Naive thymus-derived CD4-positive, alpha-beta T cell (primary cell): ENCODE measurements at regions not wholly inside any gene's neighbourhood (a gene's known extent, or its start where the extent isn't known, plus 50 kb on each side); places are given as distances from the start of the nearest gene placed in this dataset.

ENCODE experiments used
- ATAC-seq: fragments of 150-1000 bp; cut with Tn5 transposase; 2 replicates; pipeline ENCODE4 v1.10.0; 2021; ENCODE audit warnings: mild to moderate bottlenecking, moderate library complexity
- CTCF ChIA-PET: fragments of 350-600 bp; sonication (Branson Sonifier 250); formaldehyde crosslinking; loops from one replicate; lab custom pipeline; 2021; ENCODE audit warnings: antibody characterized with exemption; lab: Charles Lee
- POLR2A ChIA-PET: fragments of 350-600 bp; sonication (Branson Sonifier 250); formaldehyde crosslinking; loops from one replicate; lab custom pipeline; 2021; ENCODE audit warnings: antibody characterized with exemption, inconsistent platforms; lab: Charles Lee
- DNase-seq, 9 donors: peaks; one replicate each; pipeline versions ENCODE4 v3.0.0 to v3.0.0-alpha.2; 2020 to 2022; ENCODE audit warnings: mixed read lengths in 1 of 9
- H3K27ac ChIP-seq: one replicate; pipeline ENCODE4 v1.7.0; 2013; ENCODE audit warnings: mild to moderate bottlenecking, low read depth, low read length, moderate library complexity
- H3K27me3 ChIP-seq, 2 donors: one replicate each; pipeline ENCODE4 v1.7.0; 2013; ENCODE audit warnings: low read length in 2 of 2, mild to moderate bottlenecking in 2 of 2, moderate library complexity in 2 of 2; ENCODE audit not compliant: control insufficient read depth in 2 of 2, insufficient read depth in 2 of 2
- H3K36me3 ChIP-seq, 3 experiments: 1 replicate in 2 of 3; 2 replicates in 1 of 3; pipeline ENCODE4 v1.7.0; 2013; ENCODE audit warnings: low read length in 3 of 3, mild to moderate bottlenecking in 3 of 3, moderate library complexity in 1 of 3; ENCODE audit not compliant: insufficient read depth in 3 of 3, control insufficient read depth in 2 of 3
- H3K4me1 ChIP-seq, 2 donors: one replicate each; pipeline ENCODE4 v1.7.0; 2013; ENCODE audit warnings: low read length in 2 of 2, mild to moderate bottlenecking in 2 of 2, moderate library complexity in 1 of 2; ENCODE audit not compliant: control insufficient read depth in 2 of 2, insufficient read depth in 2 of 2
- H3K4me3 ChIP-seq: 2 replicates; pipeline ENCODE4 v1.7.0; 2013; ENCODE audit warnings: mild to moderate bottlenecking, low read length
- H3K9me3 ChIP-seq, 3 experiments: 1 replicate in 2 of 3; 2 replicates in 1 of 3; pipeline ENCODE4 v1.7.0; 2013; ENCODE audit warnings: low read length in 3 of 3; ENCODE audit not compliant: control insufficient read depth in 2 of 3
- H3K27ac Mint-ChIP-seq, 9 donors: one replicate each; pipeline ENCODE4 v1.8.0; 2020 to 2022; ENCODE audit warnings: mixed read lengths in 9 of 9, mild to moderate bottlenecking in 8 of 9, moderate library complexity in 5 of 9, inconsistent platforms in 2 of 9
- H3K27me3 Mint-ChIP-seq, 5 donors: one replicate each; pipeline ENCODE4 v1.8.0; 2021 to 2022; ENCODE audit warnings: mixed read lengths in 5 of 5, mild to moderate bottlenecking in 1 of 5
- H3K36me3 Mint-ChIP-seq, 5 donors: one replicate each; pipeline ENCODE4 v1.8.0; 2020 to 2022; ENCODE audit warnings: mixed read lengths in 5 of 5, mild to moderate bottlenecking in 3 of 5, inconsistent platforms in 1 of 5
- H3K4me1 Mint-ChIP-seq, 7 donors: one replicate each; pipeline ENCODE4 v1.8.0; 2020 to 2022; ENCODE audit warnings: mixed read lengths in 7 of 7, mild to moderate bottlenecking in 3 of 7, inconsistent platforms in 1 of 7
- H3K4me3 Mint-ChIP-seq, 10 donors: one replicate each; pipeline ENCODE4 v1.8.0; 2020 to 2022; ENCODE audit warnings: mild to moderate bottlenecking in 10 of 10, mixed read lengths in 10 of 10, moderate library complexity in 6 of 10, inconsistent platforms in 2 of 10
- H3K9me3 Mint-ChIP-seq, 11 donors: one replicate each; pipeline ENCODE4 v1.8.0; 2020 to 2022; ENCODE audit warnings: mixed read lengths in 11 of 11, mild to moderate bottlenecking in 4 of 11, inconsistent platforms in 1 of 11, moderate library complexity in 1 of 11
- intact Hi-C, 2 donors: fragments of 100-400 bp; cut with micrococcal nuclease; formaldehyde crosslinking; loops; one replicate each; pipeline ENCODE4 v1.15.1; 2023

- H3K4me1 Mint-ChIP-seq: no peaks in the 10 kb centered on the region
- POLR2A ChIA-PET: no interaction called here
- H3K4me3 Mint-ChIP-seq: no peak overlapping the region
- DNase-seq (no peak), ATAC-seq (no peak)
- peaks cover 0 to 2% (median 0%) of the 10 kb centered on the region in 11 donors for H3K9me3 Mint-ChIP-seq
- CTCF ChIA-PET: no interaction called here
- Histone ChIP-seq H3K36me3 (no peaks in the 10 kb centered on the region), H3K4me3 (no peak overlapping the region), H3K9me3 (no peaks in the 10 kb centered on the region), H3K27me3 (no peaks in the 10 kb centered on the region), H3K27ac (no peak overlapping the region), H3K4me1 (no peaks in the 10 kb centered on the region)
- H3K27ac Mint-ChIP-seq: no peak overlapping the region
- H3K27me3 Mint-ChIP-seq: peaks cover 0 to 11% (median 0%) of the 10 kb centered on the region in 5 donors
- no peaks in the 10 kb centered on the region for H3K36me3 Mint-ChIP-seq
- intact Hi-C loops: no loop called here
Observed at GRCh38 chr6:145329257-145329656, 406.1 kb downstream of the EPM2A start.

- no peak overlapping the region for H3K4me3 Mint-ChIP-seq
- H3K36me3 Mint-ChIP-seq: no peaks in the 10 kb centered on the region
- intact Hi-C loops: no loop called here
- CTCF ChIA-PET: no interaction called here
- DNase-seq (no peak), ATAC-seq (no peak)
- no peak overlapping the region for H3K27ac Mint-ChIP-seq
- no peaks in the 10 kb centered on the region for H3K36me3 ChIP-seq
- no peaks in the 10 kb centered on the region for H3K4me1 Mint-ChIP-seq
- no peaks in the 10 kb centered on the region for H3K4me1 ChIP-seq
- no peak overlapping the region for H3K4me3 ChIP-seq
- H3K27me3 Mint-ChIP-seq: peaks cover 0 to 11% (median 0%) of the 10 kb centered on the region in 5 donors
- no peak overlapping the region for H3K27ac ChIP-seq
- no peaks in the 10 kb centered on the region for H3K27me3 ChIP-seq
- POLR2A ChIA-PET: interaction anchor here (0.8 kb wide), 1 partner anchor 1906 kb away, joined by 3 read pairs; no protein-coding TSS in a partner anchor
- peaks cover 0 to 2% (median 0%) of the 10 kb centered on the region in 11 donors for H3K9me3 Mint-ChIP-seq
- H3K9me3 ChIP-seq: no peaks in the 10 kb centered on the region
Observed at GRCh38 chr6:145331066-145331465, 404.3 kb downstream of the EPM2A start.

DNA sequence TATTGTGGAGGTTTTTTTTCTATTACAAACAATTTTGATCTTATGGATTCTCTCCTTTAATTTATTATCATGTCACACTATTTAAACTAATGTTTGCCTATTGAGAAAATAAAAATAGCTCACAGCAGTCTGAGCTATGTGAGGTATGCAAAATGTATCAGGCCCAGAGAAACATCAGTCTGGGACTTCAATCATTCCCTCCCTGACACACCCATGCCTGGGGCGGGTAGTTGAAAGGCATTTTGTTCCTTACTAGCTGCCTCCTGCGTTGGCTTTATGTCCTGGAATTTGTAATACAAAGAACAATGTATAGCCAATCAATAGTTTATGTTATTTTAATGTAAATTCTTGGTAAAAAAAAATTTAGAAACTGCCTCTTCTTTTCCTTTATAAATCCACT lies 403.3 kb downstream of the EPM2A start:
- ATAC-seq (no peak), DNase-seq (no peak)
- Histone ChIP-seq H3K4me3 (no peak overlapping the region), H3K36me3 (no peaks in the 10 kb centered on the region), H3K4me1 (no peaks in the 10 kb centered on the region), H3K9me3 (no peaks in the 10 kb centered on the region), H3K27me3 (no peaks in the 10 kb centered on the region), H3K27ac (no peak overlapping the region)
- Mint-ChIP-seq H3K9me3 (peaks cover 0 to 2% (median 0%) of the 10 kb centered on the region in 11 donors), H3K36me3 (no peaks in the 10 kb centered on the region), H3K27ac (no peak overlapping the region), H3K4me1 (no peaks in the 10 kb centered on the region), H3K27me3 (peaks cover 0 to 10% (median 0%) of the 10 kb centered on the region in 5 donors), H3K4me3 (no peak overlapping the region)
- POLR2A ChIA-PET: no interaction called here
- intact Hi-C loops: no loop called here
- CTCF ChIA-PET: no interaction called here

DNA sequence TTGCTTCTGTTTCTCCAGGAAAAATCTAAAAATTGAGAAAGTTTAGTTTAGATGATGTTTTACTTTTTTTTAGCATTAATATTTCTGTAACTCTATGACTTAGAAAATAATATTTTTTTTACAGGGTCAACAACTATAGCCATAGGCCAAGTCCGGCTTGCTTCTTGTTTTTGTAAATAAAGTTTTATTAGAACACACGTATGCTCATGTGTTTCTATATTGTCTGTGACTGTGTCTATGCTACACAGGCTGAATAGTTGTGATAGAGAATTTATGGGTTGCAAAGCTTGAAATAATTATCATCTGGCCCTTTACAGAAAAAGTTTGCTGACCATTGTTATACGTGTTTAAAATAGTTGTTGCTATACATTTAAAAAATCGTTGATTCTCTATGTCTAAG lies 399.2 kb downstream of the EPM2A start:
- Histone ChIP-seq H3K9me3 (no peaks in the 10 kb centered on the region), H3K27ac (no peak overlapping the region), H3K36me3 (no peaks in the 10 kb centered on the region), H3K27me3 (no peaks in the 10 kb centered on the region), H3K4me3 (no peak overlapping the region), H3K4me1 (no peaks in the 10 kb centered on the region)
- Mint-ChIP-seq H3K36me3 (no peaks in the 10 kb centered on the region), H3K27ac (no peak overlapping the region), H3K4me3 (no peak overlapping the region), H3K27me3 (no peaks in the 10 kb centered on the region), H3K9me3 (no peaks in the 10 kb centered on the region), H3K4me1 (no peaks in the 10 kb centered on the region)
- intact Hi-C loops: no loop called here
- ATAC-seq (no peak), DNase-seq (no peak)
- CTCF ChIA-PET: no interaction called here
- POLR2A ChIA-PET: no interaction called here

- ATAC-seq (no peak), DNase-seq (no peak)
- H3K27me3 Mint-ChIP-seq: no peaks in the 10 kb centered on the region
- Histone ChIP-seq H3K4me3 (no peak overlapping the region), H3K27ac (no peak overlapping the region), H3K36me3 (no peaks in the 10 kb centered on the region), H3K27me3 (no peaks in the 10 kb centered on the region), H3K4me1 (no peaks in the 10 kb centered on the region), H3K9me3 (no peaks in the 10 kb centered on the region)
- H3K9me3 Mint-ChIP-seq: no peaks in the 10 kb centered on the region
- H3K36me3 Mint-ChIP-seq: no peaks in the 10 kb centered on the region
- CTCF ChIA-PET: no interaction called here
- no peak overlapping the region for H3K27ac Mint-ChIP-seq
- POLR2A ChIA-PET: no interaction called here
- H3K4me3 Mint-ChIP-seq: no peak overlapping the region
- intact Hi-C loops: no loop called here
- H3K4me1 Mint-ChIP-seq: no peaks in the 10 kb centered on the region
Observed at GRCh38 chr6:145339089-145339488, 396.2 kb downstream of the EPM2A start.

DNA sequence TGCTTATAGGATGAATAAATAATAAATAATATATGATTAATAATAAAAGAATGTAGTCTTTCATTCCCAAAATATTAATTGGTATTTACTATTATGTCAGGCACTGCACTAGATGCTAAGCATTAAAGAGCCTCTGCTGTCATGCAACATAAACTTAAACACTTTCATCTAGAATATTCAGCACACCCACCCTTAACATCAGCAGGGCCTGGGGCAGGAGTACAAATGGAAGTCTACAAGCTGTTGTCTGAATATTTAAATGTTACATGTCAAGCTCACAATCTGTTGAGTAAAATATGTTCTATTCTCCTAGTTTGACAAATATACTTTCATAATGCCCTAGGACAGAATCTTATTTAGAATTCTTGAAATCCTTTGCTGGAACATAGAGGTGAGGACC lies 395.1 kb downstream of the EPM2A start:
- H3K27ac Mint-ChIP-seq: no peak overlapping the region
- DNase-seq: no peak
- no peaks in the 10 kb centered on the region for H3K27me3 ChIP-seq
- no peak overlapping the region for H3K27ac ChIP-seq
- POLR2A ChIA-PET: no interaction called here
- intact Hi-C loops: no loop called here
- CTCF ChIA-PET: no interaction called here
- H3K36me3 ChIP-seq: no peaks in the 10 kb centered on the region
- no peaks in the 10 kb centered on the region for H3K9me3 Mint-ChIP-seq
- no peak for ATAC-seq
- H3K4me1 ChIP-seq: no peaks in the 10 kb centered on the region
- no peak overlapping the region for H3K4me3 ChIP-seq
- H3K9me3 ChIP-seq: no peaks in the 10 kb centered on the region
- H3K27me3 Mint-ChIP-seq: no peaks in the 10 kb centered on the region
- H3K4me1 Mint-ChIP-seq: no peaks in the 10 kb centered on the region
- no peak overlapping the region for H3K4me3 Mint-ChIP-seq
- no peaks in the 10 kb centered on the region for H3K36me3 Mint-ChIP-seq

DNA sequence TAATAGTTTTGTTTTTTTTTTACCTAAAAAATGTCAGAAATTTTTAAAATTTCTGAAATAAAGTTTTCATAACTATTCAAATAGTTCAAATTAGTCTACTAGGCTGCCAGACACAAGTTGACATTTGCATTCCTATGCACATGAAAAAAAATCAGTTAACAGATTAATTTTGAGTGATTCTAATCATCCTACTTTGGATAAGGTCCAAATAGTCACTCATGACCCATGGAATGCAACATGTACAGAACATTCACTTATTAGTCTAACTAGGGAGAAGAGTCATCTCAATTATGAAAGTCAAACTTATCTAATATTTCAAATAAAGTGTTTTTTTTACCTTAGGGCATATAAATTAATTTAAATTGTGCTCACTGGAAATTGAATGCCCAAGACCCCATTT lies 390.2 kb downstream of the EPM2A start:
- ChIA-PET POLR2A (no interaction called here), CTCF (no interaction called here)
- Histone ChIP-seq H3K36me3 (no peaks in the 10 kb centered on the region), H3K27ac (no peak overlapping the region), H3K4me3 (no peak overlapping the region), H3K9me3 (no peaks in the 10 kb centered on the region), H3K4me1 (no peaks in the 10 kb centered on the region), H3K27me3 (no peaks in the 10 kb centered on the region)
- Mint-ChIP-seq H3K27me3 (peaks cover 0 to 8% (median 5%) of the 10 kb centered on the region in 5 donors), H3K4me3 (no peak overlapping the region), H3K4me1 (peaks cover 0 to 1% (median 0%) of the 10 kb centered on the region in 7 donors), H3K36me3 (no peaks in the 10 kb centered on the region), H3K9me3 (peaks cover 0 to 2% (median 0%) of the 10 kb centered on the region in 11 donors), H3K27ac (no peak overlapping the region)
- ATAC-seq (no peak), DNase-seq (no peak)
- intact Hi-C loops: no loop called here
